ENCODE measurements at regions not wholly inside any gene's neighbourhood (a gene's known extent, or its start where the extent isn't known, plus 50 kb on each side); places are given as distances from the start of the nearest gene placed in this dataset.
A peak's percentile ranks its signal among the peaks of the same experiment; 100 is the strongest.

DNA sequence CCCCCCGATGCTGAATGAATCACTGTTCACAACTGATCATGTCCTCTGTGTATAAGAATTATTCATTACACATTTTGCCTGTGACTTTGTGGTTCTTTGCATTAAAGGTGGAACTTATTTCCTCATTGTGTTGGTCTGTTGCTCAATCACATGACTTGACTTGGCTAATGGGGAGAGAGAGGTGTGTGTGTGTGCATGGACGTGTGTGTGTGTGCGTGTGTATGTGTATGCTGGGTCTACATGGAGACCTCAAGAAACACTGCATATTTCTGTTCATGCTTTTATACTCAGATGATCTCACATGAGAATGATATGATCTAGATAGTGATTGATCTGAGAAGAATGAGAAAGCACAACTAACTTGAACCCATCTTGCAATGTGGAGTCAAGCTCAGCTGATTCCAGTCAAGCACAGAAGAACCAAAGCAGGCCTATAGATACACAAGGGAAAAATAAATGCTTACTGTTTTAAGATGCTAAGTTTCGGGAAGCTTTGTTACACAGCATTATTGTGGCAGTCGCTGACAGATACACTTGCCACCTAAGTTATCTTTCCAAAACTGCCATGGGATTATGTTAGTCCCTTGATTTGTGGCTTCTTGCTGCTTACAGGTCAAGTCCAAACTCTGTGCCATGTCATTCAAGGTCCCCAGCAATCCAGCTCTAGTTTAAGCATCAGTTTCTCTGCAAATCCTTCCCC lies 167.9 kb upstream of the ZFHX3 start:
- Histone ChIP-seq H3K4me1 (ENCODE audit: control insufficient read depth, insufficient read depth, low read length) (peaks cover 17% of the 10 kb centered on the region), H3K27me3 (ENCODE audit: control insufficient read depth, insufficient read depth, low read length) (no peaks in the 10 kb centered on the region), H3K9me3 (replicated peaks; ENCODE audit: control insufficient read depth, low read depth, low read length) (peaks cover 6% of the 10 kb centered on the region), H3K27ac (ENCODE audit: low read length) (no peak overlapping the region), H3K4me3 (ENCODE audit: low read length) (no peak overlapping the region), H3K36me3 (ENCODE audit: control insufficient read depth, insufficient read depth, low read length) (no peaks in the 10 kb centered on the region)
- DNase-seq, result no peak
- WGBS (ENCODE audit: insufficient coverage), result no CpG with 5 or more reads among the region's 5 CpGs

DNA sequence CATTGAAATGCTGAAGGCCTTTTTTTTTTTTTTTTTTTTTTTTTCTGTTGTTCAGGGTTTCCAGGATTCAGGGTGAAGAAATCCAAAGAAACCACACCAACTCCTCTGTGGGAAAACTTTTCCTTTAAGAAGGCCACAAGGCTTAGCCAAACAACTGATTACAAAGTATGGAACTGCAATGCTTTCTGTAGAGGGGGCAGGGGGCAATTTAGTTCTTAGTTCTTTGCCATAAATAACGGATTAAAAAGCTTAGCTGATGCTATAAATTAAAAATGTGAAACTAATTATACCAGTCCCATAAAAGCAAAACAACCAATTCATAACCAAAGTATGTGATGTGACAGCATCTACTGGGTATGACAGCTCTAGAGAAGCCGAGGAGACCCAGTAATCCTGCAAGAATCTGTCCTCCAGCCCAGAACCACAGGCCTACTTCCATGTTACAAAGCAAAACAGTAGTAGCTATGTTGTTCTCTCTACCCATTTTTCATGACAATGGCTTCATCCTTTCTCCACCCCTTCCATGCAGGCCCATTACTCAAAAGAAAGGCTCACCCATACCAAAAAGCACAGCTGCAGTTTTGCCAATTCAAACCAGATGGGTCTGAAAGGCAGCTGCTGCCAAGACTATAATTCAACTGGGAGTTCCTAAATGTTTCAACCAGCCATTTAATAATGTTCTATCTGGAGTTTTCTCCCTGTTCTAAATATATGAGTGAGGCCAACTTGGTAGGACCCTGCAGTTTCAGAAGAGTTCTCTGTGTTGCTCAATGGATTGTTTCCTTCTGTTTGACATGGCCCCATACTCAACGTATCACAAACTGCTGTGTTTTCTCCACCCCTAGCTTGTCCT lies 167.1 kb upstream of the ZFHX3 start:
- no peak overlapping the region for H3K4me3 ChIP-seq (ENCODE audit: low read length)
- no CpG with 5 or more reads among the region's 3 CpGs for WGBS (ENCODE audit: insufficient coverage)
- H3K36me3 ChIP-seq (ENCODE audit: control insufficient read depth, insufficient read depth, low read length), result no peaks in the 10 kb centered on the region
- peaks cover 17% of the 10 kb centered on the region for H3K4me1 ChIP-seq (ENCODE audit: control insufficient read depth, insufficient read depth, low read length)
- peaks cover 6% of the 10 kb centered on the region for H3K9me3 ChIP-seq (replicated peaks; ENCODE audit: control insufficient read depth, low read depth, low read length)
- H3K27me3 ChIP-seq (ENCODE audit: control insufficient read depth, insufficient read depth, low read length), result no peaks in the 10 kb centered on the region
- H3K27ac ChIP-seq (ENCODE audit: low read length), result peak overlapping the region; percentile 47
- peak; percentile 64 for DNase-seq

DNA sequence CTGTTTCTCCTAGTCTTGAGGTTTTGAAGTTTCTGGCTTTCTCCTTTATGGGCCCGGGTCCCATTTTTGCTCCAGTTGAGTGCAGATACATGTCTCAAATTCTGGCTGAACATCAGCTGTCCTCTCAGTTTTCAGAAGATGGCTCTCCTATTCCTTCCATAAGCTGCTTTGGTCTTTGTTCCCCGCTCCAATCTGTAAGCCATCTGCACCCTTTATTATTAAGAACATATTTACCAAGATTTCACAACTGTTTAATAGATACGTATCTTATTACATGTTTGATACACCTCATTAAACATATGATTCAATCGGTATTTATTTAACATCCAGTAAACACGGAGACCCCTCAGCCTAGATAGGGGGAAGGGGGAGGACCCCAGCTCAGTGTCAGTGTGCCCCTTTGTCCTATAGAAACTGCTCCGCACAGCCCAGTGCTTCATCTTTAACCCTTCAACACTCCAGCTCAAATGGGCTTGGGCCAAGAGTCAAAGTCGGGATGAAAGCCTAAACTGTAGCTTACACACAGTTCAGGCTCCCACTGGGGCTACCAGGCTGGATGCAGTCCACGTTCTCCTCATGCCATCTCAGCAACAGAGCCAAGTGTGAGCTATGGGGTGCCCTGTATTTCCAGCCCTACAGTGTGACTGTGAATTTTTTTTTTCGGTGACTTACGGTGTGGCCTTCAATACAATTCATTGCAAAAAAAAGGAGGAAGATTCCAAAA lies 166.0 kb upstream of the ZFHX3 start:
- H3K27ac ChIP-seq (ENCODE audit: low read length), result peak overlapping the region; percentile 48
- peak; percentile 94 for DNase-seq
- no peak overlapping the region for H3K4me3 ChIP-seq (ENCODE audit: low read length)
- peaks cover 17% of the 10 kb centered on the region for H3K4me1 ChIP-seq (ENCODE audit: control insufficient read depth, insufficient read depth, low read length)
- no peaks in the 10 kb centered on the region for H3K36me3 ChIP-seq (ENCODE audit: control insufficient read depth, insufficient read depth, low read length)
- no peaks in the 10 kb centered on the region for H3K27me3 ChIP-seq (ENCODE audit: control insufficient read depth, insufficient read depth, low read length)
- WGBS (ENCODE audit: insufficient coverage), result 15% methylated on average over 4 of the region's 10 CpGs
- H3K9me3 ChIP-seq (replicated peaks; ENCODE audit: control insufficient read depth, low read depth, low read length), result peaks cover 6% of the 10 kb centered on the region

DNA sequence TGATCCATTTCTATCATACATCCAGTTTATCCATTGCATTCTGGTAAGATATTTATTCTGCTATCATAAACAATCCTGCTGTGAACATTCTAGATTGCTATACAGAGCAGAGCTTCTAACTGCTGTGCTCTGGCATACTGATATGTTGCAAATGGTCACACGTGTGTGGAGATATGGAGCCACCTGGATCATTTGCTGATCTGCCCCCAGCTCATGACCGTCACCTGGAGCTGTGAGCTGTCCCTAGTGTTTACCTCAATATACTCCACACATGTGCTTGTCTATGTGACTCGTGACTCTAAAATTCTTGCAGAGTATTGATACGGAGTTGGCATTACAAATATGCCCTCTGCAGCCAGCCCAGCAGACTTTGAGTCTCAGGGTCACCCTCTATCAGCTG lies 164.5 kb upstream of the ZFHX3 start:
- H3K36me3 ChIP-seq (ENCODE audit: control insufficient read depth, insufficient read depth, low read length), result no peaks in the 10 kb centered on the region
- no peak for DNase-seq
- WGBS (ENCODE audit: insufficient coverage), result 78% methylated on average over 2 of the region's 4 CpGs
- H3K9me3 ChIP-seq (replicated peaks; ENCODE audit: control insufficient read depth, low read depth, low read length), result peaks cover 6% of the 10 kb centered on the region
- H3K4me1 ChIP-seq (ENCODE audit: control insufficient read depth, insufficient read depth, low read length), result peaks cover 17% of the 10 kb centered on the region
- no peak overlapping the region for H3K4me3 ChIP-seq (ENCODE audit: low read length)
- H3K27ac ChIP-seq (ENCODE audit: low read length), result no peak overlapping the region
- no peaks in the 10 kb centered on the region for H3K27me3 ChIP-seq (ENCODE audit: control insufficient read depth, insufficient read depth, low read length)

DNA sequence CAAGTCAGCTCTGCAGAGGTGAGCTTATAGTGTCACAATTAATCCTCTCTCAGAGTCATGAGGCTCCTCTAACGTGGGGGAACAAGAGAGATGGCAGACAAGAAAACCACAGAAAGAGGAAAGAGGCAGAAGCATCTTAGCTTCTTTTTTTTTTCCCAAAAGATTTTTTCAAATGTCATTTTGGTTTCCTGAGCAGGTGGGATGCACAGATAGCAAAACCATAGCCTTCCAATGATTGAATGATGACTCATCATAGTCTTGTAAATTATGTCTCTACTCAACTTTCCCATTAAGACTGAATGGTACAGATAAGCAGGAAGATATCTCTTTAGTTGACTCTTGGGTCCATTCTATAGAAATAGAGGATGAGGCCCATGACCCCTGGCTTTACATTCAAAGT lies 162.8 kb upstream of the ZFHX3 start:
- H3K36me3 ChIP-seq (ENCODE audit: control insufficient read depth, insufficient read depth, low read length), result no peaks in the 10 kb centered on the region
- no peak overlapping the region for H3K4me3 ChIP-seq (ENCODE audit: low read length)
- no peak overlapping the region for H3K27ac ChIP-seq (ENCODE audit: low read length)
- no peaks in the 10 kb centered on the region for H3K27me3 ChIP-seq (ENCODE audit: control insufficient read depth, insufficient read depth, low read length)
- no peaks in the 10 kb centered on the region for H3K9me3 ChIP-seq (replicated peaks; ENCODE audit: control insufficient read depth, low read depth, low read length)
- no peak for DNase-seq
- WGBS (ENCODE audit: insufficient coverage), result no CpG with 5 or more reads among the region's 1 CpG
- H3K4me1 ChIP-seq (ENCODE audit: control insufficient read depth, insufficient read depth, low read length), result peaks cover 17% of the 10 kb centered on the region

DNA sequence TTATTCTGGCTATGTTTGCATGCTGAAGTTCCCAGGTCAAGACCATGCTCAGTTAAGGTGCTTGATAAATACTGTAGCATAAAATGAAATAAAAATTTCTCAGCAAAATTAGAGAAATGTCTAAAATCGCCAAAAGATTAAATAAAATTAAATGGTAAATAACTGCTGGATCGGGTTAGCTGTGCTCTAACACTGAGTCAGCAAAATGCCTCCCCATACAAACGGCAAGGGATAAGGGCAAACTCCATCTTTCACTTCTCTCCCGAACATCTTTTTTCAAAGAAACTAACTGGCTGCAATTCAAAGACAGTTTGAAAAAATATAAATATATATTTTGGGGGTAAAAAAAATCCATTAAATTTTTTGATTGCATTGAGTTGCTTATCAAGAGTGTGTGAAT lies 162.2 kb upstream of the ZFHX3 start:
- no peaks in the 10 kb centered on the region for H3K9me3 ChIP-seq (replicated peaks; ENCODE audit: control insufficient read depth, low read depth, low read length)
- H3K36me3 ChIP-seq (ENCODE audit: control insufficient read depth, insufficient read depth, low read length), result no peaks in the 10 kb centered on the region
- no CpG with 5 or more reads among the region's 4 CpGs for WGBS (ENCODE audit: insufficient coverage)
- peaks cover 13% of the 10 kb centered on the region for H3K4me1 ChIP-seq (ENCODE audit: control insufficient read depth, insufficient read depth, low read length)
- no peak overlapping the region for H3K4me3 ChIP-seq (ENCODE audit: low read length)
- no peak overlapping the region for H3K27ac ChIP-seq (ENCODE audit: low read length)
- no peak for DNase-seq
- H3K27me3 ChIP-seq (ENCODE audit: control insufficient read depth, insufficient read depth, low read length), result no peaks in the 10 kb centered on the region

DNA sequence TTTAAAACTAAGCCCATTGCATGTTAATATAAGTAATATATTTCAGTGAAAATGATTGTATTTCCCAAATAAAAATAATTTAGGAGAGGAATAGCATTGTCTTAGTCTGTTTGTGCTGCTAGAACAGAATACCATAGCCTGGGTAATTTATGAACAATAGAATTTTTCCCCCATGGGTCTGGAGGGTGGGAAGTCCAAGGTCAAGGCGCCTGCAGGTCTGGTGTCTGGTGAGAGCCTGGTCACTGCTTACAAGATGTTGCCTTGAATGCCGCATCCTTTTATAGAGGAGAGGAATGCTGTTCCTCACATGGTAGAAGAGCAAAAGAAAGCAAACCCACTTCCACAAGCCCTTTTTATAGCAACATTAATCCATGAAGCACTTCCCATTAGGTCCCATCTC lies 161.3 kb upstream of the ZFHX3 start:
- H3K36me3 ChIP-seq (ENCODE audit: control insufficient read depth, insufficient read depth, low read length), result no peaks in the 10 kb centered on the region
- H3K27ac ChIP-seq (ENCODE audit: low read length), result no peak overlapping the region
- H3K9me3 ChIP-seq (replicated peaks; ENCODE audit: control insufficient read depth, low read depth, low read length), result no peaks in the 10 kb centered on the region
- DNase-seq, result no peak
- WGBS (ENCODE audit: insufficient coverage), result no CpG with 5 or more reads among the region's 2 CpGs
- H3K4me3 ChIP-seq (ENCODE audit: low read length), result no peak overlapping the region
- H3K27me3 ChIP-seq (ENCODE audit: control insufficient read depth, insufficient read depth, low read length), result no peaks in the 10 kb centered on the region
- H3K4me1 ChIP-seq (ENCODE audit: control insufficient read depth, insufficient read depth, low read length), result peaks cover 11% of the 10 kb centered on the region

DNA sequence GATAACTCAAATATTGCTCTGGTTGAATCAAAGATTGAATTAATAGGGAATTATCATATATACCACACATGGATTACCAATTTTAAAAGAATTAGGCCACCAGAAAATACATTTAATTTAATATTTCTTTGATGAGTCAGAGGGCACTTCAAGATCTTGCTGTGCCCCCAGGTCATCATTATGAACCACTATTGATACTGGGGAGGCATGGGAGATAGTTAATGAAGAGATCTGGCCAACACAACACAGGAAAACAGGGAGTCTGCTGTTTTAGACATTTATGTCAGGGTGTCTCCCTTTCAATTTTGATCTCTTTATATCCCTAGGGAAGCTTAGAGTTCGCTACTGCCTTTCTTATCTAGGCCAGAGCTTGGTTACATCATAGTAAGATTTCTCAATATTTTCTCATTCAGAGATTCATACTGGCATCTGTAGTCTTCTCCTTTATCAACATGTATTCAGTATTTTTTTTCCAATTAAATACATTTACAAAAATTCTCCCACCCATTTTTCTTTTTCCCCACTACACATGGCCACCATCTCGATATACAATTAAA lies 158.3 kb upstream of the ZFHX3 start:
- no peaks in the 10 kb centered on the region for H3K9me3 ChIP-seq (replicated peaks; ENCODE audit: control insufficient read depth, low read depth, low read length)
- H3K4me3 ChIP-seq (ENCODE audit: low read length), result no peak overlapping the region
- no peak for DNase-seq
- no peaks in the 10 kb centered on the region for H3K36me3 ChIP-seq (ENCODE audit: control insufficient read depth, insufficient read depth, low read length)
- H3K27me3 ChIP-seq (ENCODE audit: control insufficient read depth, insufficient read depth, low read length), result no peaks in the 10 kb centered on the region
- H3K4me1 ChIP-seq (ENCODE audit: control insufficient read depth, insufficient read depth, low read length), result peaks cover 5% of the 10 kb centered on the region
- no CpG with 5 or more reads among the region's 2 CpGs for WGBS (ENCODE audit: insufficient coverage)
- H3K27ac ChIP-seq (ENCODE audit: low read length), result no peak overlapping the region

DNA sequence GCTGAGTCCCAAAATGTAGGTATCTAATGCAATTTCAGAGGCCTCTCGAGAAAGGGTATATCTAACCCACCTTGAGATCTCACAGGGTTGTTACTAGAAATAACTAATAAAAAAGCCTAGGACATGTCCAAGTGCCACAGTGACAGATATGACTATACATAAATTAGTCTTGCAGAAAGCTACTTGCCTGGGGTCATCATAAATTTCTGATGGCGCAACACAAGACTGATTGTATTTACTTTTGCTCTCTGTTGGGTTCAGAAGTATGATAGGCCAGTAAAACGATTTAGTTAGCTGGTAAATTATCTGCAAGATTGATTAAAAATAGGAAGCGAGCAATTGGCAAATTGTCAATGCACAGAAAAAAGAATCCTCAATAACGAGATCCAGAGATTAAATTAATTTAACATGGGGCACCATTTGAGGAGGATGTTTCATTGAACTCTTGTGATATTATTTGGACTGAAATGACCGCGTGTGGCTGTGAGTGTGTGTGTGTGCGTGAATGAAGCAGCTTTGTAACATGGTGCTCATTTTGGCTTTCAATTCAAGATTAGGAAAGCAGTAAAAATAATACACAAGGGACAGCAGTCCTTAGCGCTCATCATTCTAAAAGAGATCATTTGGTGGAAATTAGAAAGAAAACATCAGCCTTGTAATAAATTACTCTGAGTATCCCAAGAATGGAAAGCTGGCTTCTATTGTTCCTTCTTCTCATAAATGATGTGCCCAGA lies 157.4 kb upstream of the ZFHX3 start:
- no peak for DNase-seq
- peaks cover 5% of the 10 kb centered on the region for H3K4me1 ChIP-seq (ENCODE audit: control insufficient read depth, insufficient read depth, low read length)
- no peak overlapping the region for H3K27ac ChIP-seq (ENCODE audit: low read length)
- no peaks in the 10 kb centered on the region for H3K27me3 ChIP-seq (ENCODE audit: control insufficient read depth, insufficient read depth, low read length)
- H3K36me3 ChIP-seq (ENCODE audit: control insufficient read depth, insufficient read depth, low read length), result no peaks in the 10 kb centered on the region
- WGBS (ENCODE audit: insufficient coverage), result 90% methylated on average over 2 of the region's 9 CpGs
- no peak overlapping the region for H3K4me3 ChIP-seq (ENCODE audit: low read length)
- H3K9me3 ChIP-seq (replicated peaks; ENCODE audit: control insufficient read depth, low read depth, low read length), result no peaks in the 10 kb centered on the region
